Right forelimb (tissue), 1 donor: ENCODE measurements at regions not wholly inside any gene's neighbourhood (a gene's known extent, or its start where the extent isn't known, plus 50 kb on each side); places are given as distances from the start of the nearest gene placed in this dataset.

ENCODE experiments used
- DNase-seq: peaks from one replicate; pipeline ENCODE4 v3.0.0-alpha.2; 2018

DNA sequence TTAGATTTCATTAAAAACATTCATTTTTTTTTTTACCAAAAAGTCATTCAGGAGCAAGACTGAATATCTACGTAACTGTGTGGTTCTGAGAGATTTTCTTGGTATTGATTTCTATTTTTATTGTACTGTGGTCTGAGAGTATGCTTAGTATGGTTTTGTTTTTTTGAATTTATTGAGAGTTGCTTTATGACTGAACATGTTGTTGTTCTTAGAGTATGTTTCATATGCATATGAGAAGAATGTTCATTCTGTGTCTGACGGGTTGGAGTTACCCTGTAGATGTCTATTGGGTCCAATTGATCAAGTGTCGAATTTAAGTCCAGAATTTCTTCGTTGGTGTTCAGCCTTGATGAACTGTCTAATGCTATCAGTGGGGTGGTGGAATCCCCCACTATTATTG is 306.0 kb upstream of the KCNJ16 start:
- no peak for DNase-seq

- no peak for DNase-seq
Observed at GRCh38 chr17:69773081-69773480, 301.9 kb upstream of the KCNJ16 start.

GRCh38 chr17:69779378-69780214 is 295.4 kb upstream of the KCNJ16 start:
- no peak for DNase-seq

DNA sequence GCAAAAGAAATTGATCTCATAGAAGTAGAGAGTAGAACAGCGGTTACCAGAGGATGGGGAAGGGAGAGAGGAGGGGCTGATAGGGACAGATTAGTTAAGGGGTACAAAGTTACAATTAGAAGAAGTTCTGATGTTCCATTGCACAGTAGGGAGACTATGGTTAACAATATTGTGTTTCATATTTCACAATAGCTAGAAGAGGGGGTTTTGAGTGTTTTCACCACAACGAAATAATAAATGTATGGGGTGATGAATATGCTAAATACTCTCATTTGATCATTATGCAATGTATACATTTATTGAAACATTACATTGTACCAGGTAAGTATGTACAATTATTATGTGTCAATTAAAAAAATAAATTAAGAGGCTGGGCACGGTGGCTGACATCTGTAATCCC is 291.2 kb upstream of the KCNJ16 start:
- DNase-seq, result no peak

- no peak for DNase-seq
Observed at GRCh38 chr17:69788957-69789356, 286.1 kb upstream of the KCNJ16 start.

DNA sequence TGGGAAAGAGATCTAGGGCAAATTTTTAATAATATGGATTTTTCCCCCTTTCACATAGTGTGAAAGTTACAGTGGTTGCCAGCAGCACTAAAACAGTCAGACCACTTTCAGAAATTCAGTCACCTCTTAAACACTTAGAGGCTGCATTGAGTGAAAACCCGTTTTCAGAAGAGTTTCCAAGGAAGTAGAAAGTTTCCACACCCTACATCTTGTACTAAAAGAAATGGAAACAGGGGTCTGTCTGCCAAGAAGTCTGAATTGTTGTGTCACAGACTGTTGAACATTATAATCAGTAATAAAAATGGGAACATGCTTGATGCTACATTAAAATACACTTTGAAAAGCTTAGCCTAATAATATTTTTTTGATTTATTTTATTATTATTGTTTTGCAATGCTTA is 278.9 kb upstream of the KCNJ16 start:
- no peak for DNase-seq

DNA sequence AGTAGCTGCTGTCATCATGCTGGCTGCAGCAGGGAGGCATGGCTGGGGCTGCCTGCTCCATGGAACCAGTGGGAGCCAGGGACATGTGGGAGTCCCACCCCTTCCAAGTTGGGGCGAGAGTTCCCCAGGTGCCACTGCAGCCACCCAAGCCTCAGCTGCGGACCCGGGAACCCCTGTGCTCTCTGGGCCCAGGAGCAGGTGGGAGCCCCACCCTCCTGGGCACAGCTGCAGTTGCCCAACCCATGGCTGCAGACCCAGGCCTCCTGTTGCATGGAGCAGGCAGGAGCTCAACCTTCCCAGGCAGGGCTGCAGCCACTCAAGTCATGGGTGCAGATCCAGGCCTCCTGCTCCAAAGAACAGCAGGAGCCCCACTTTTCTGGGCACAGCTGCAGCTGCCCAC is 274.2 kb upstream of the KCNJ16 start:
- DNase-seq, result no peak

GRCh38 chr17:69801368-69801767 is 273.7 kb upstream of the KCNJ16 start:
- DNase-seq, result no peak

DNA sequence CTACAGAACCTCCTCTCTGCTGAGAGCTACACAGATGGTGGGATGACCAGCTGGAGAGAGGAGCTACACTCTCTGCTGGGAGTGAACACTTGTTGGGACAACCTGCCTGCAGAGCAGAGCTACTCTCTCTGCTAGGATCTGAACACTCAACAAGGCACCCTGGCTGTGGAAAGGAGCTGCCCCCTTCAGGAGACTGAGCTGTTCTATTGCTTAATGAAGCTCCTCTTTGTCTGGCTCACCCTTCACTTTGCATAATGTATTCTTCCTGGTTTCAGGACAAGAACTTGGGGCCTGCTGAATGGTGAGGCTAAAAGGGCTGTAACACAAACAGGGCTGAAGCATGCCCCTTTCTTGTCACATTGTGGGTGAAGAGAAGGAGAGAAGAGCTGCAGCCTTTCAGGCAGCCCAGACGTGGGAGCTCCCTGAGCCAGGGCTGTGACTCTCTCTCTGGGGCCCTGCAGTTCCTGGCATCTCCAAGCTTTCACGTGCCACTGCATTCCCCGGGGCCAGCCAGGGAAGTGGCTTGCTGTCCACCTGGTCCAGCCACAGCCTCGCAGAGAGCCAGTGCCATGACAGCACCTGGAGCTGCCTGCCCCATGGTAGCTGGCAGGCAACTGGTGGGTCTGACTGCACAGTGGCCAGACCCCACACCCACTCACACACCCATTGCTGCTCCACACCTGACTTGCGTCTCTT is 272.8 kb upstream of the KCNJ16 start:
- no peak for DNase-seq

- no peak for DNase-seq
Observed at GRCh38 chr17:69809331-69809730, 265.7 kb upstream of the KCNJ16 start.

GRCh38 chr17:69810326-69810965 is 264.6 kb upstream of the KCNJ16 start:
- no peak for DNase-seq

- no peak for DNase-seq
Observed at GRCh38 chr17:69812240-69812837, 262.7 kb upstream of the KCNJ16 start.

- DNase-seq, result no peak
Observed at GRCh38 chr17:69814031-69814430, 261.0 kb upstream of the KCNJ16 start.

DNA sequence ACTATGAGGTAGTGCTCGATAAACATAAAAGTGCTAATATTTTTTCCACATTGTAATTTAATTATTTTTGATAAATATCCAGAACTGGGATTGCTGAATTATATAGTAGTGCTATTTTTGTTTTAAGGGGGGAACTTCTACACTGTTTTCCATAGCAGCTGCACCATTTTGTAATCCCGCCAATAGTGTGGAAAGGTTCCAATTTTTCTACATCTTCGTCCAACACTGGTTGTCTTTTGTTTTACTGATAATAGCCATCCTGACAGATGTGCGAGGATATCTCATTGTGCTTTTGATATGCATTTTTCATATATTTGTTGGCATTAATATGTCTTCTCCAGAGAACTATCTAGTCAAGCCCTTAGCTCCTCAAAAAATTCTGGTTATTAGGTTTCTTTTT is 259.6 kb upstream of the KCNJ16 start:
- no peak for DNase-seq

- no peak for DNase-seq
Observed at GRCh38 chr17:69818467-69818866, 256.6 kb upstream of the KCNJ16 start.

GRCh38 chr17:69819316-69820087 is 255.5 kb upstream of the KCNJ16 start:
- DNase-seq, result no peak

- no peak for DNase-seq
Observed at GRCh38 chr17:69820876-69821473, 254.1 kb upstream of the KCNJ16 start.

- no peak for DNase-seq
Observed at GRCh38 chr17:69822314-69822875, 252.6 kb upstream of the KCNJ16 start.

- DNase-seq, result peak; percentile 48
Observed at GRCh38 chr17:69828087-69828486, 246.9 kb upstream of the KCNJ16 start.

DNA sequence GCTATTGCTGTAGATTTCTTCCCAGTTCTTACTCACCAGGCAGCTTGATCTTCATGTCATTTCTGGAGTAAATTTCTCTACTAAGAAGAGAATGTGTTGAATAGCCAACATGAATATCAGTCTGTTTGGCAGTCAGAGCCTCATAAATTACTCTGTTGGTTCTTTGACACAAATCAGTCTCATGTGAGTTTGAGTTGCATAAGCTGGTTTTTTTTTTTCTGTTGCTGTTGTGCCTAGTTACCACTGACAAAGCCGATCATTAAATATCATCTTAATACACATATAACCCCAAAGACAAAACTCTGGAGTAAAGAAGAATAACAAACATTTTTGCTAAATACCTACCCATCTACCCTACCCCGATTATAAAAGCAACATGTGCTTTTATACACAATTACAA is 240.5 kb upstream of the KCNJ16 start:
- DNase-seq, result no peak

- DNase-seq, result no peak
Observed at GRCh38 chr17:69851736-69852135, 223.3 kb upstream of the KCNJ16 start.
